NCI-H1092 (cell line): ENCODE measurements at regions not wholly inside any gene's neighbourhood (a gene's known extent, or its start where the extent isn't known, plus 50 kb on each side); places are given as distances from the start of the nearest gene placed in this dataset.
"Not testable (repeated sequence)": the region's sequence is repeated elsewhere in the genome, so short reads cannot be mapped to it uniquely, and the experiment has no call there.

Experiments used
- DNase-seq: peaks from one replicate; lab custom pipeline; 2025; lab: John Stamatoyannopoulos, UW

GRCh38 chr2:56807861-56808260 is 624.1 kb downstream of the CCDC85A start:
- no peak for DNase-seq

- DNase-seq: no peak
Measured at GRCh38 chr2:56811401-56811800, 627.6 kb downstream of the CCDC85A start.

- no peak for DNase-seq
Measured at GRCh38 chr2:56812432-56812831, 628.6 kb downstream of the CCDC85A start.

GRCh38 chr2:56813490-56813889 is 629.7 kb downstream of the CCDC85A start:
- DNase-seq: no peak

- no peak for DNase-seq
Measured at GRCh38 chr2:56816666-56817065, 632.9 kb downstream of the CCDC85A start.

- DNase-seq: no peak
Measured at GRCh38 chr2:56831780-56832179, 648.0 kb downstream of the CCDC85A start.

GRCh38 chr2:56834686-56835085 is 650.9 kb downstream of the CCDC85A start:
- no peak for DNase-seq

GRCh38 chr2:56840009-56840408 is 656.2 kb downstream of the CCDC85A start:
- DNase-seq: not testable (repeated sequence)

GRCh38 chr2:56860991-56861390 is 677.2 kb downstream of the CCDC85A start:
- no peak for DNase-seq

GRCh38 chr2:56871644-56872043 is 687.9 kb downstream of the CCDC85A start:
- no peak for DNase-seq

- no peak for DNase-seq
Measured at GRCh38 chr2:56874717-56875116, 690.9 kb downstream of the CCDC85A start.

GRCh38 chr2:56889738-56890137 is 705.9 kb downstream of the CCDC85A start:
- DNase-seq: no peak

- DNase-seq: no peak
Measured at GRCh38 chr2:56892382-56892781, 708.6 kb downstream of the CCDC85A start.

GRCh38 chr2:56898986-56899385 is 715.2 kb downstream of the CCDC85A start:
- DNase-seq: no peak

GRCh38 chr2:56912490-56912889 is 728.7 kb downstream of the CCDC85A start:
- no peak for DNase-seq

GRCh38 chr2:56918790-56919189 is 735.0 kb downstream of the CCDC85A start:
- DNase-seq: no peak

- no peak for DNase-seq
Measured at GRCh38 chr2:56933976-56934375, 750.2 kb downstream of the CCDC85A start.

- no peak for DNase-seq
Measured at GRCh38 chr2:56934866-56935265, 751.1 kb downstream of the CCDC85A start.

GRCh38 chr2:56940054-56940453 is 756.3 kb downstream of the CCDC85A start:
- DNase-seq: no peak

GRCh38 chr2:56952871-56953270 is 769.1 kb downstream of the CCDC85A start:
- no peak for DNase-seq

GRCh38 chr2:56960581-56960980 is 776.8 kb downstream of the CCDC85A start:
- no peak for DNase-seq

- DNase-seq: no peak
Measured at GRCh38 chr2:56962673-56963072, 778.9 kb downstream of the CCDC85A start.

- DNase-seq: no peak
Measured at GRCh38 chr2:56969513-56969912, 785.7 kb downstream of the CCDC85A start.

- no peak for DNase-seq
Measured at GRCh38 chr2:56971383-56971974, 787.7 kb downstream of the CCDC85A start.

- DNase-seq: no peak
Measured at GRCh38 chr2:56981554-56981953, 797.8 kb downstream of the CCDC85A start.
